Activated CD4-positive, alpha-beta T cell treated with anti-CD3 and anti-CD28 coated beads, Interleukin-2, amount 50 U/mL, for 16 hours (primary cell): ENCODE measurements at regions not wholly inside any gene's neighbourhood (a gene's known extent, or its start where the extent isn't known, plus 50 kb on each side); places are given as distances from the start of the nearest gene placed in this dataset.
A peak's percentile ranks its signal among the peaks of the same experiment; 100 is the strongest.

Source experiments
- DNase-seq: peaks from one replicate; pipeline ENCODE4 v3.0.0-alpha.2; 2020

DNA sequence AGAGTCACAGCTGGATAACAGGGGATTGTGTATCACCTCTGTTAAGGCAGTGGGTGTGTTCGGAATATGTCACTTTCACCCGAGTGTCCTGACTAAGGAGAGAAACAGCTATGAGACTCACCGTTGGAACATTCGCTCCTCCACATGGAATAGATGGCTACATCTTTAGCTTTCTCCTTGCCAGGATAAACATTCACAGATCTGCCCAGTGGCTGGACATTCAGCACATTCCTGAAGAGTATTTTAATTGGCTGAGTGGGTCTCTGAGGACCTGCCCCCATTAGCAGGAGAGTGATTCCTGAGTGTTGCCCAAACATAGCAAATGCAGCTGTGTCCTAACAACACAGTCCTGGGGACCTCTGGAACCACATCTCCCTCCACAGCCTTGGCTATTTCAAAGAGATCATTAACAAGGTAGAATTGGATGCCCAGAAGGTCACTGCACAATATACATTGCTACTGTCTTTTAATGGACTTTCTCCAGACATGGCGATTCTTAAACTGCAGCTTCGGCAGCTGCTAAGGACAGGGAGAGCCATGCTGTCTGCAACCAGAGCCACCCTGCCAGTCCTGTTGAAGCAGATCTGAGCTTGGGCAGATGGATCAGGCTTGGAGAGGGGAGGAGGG lies 435.0 kb upstream of the CADM1 start:
- no peak for DNase-seq

- no peak for DNase-seq
These were observed 429.3 kb upstream of the CADM1 start for GRCh38 chr11:115933564-115933963.

DNA sequence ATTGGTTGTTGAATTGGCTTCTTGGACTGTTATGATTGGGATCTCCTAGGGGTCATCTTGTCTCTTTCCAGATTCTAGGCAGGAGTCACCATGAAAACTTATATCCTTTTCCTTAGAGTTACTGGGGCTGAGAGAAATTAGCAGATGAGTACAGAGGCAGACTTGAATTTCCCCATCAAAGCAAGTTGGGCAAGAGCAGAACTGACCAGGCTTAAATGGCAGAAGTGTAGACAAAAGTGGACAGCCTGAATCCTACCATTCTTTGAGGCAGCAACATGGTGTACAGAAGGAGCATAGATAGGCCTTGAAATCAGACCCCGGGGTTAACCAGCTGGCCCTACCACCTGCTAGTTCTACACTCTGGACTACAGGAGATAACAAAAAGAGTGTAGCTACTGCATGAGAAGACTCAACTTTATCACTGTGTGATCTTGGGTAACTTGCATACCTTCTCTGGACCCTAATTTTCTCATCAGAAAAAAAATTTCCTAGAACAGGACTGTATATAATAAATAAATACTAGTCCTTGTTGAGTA lies 427.4 kb upstream of the CADM1 start:
- no peak for DNase-seq

- DNase-seq, result no peak
These were observed 426.8 kb upstream of the CADM1 start for GRCh38 chr11:115930886-115931547.

DNA sequence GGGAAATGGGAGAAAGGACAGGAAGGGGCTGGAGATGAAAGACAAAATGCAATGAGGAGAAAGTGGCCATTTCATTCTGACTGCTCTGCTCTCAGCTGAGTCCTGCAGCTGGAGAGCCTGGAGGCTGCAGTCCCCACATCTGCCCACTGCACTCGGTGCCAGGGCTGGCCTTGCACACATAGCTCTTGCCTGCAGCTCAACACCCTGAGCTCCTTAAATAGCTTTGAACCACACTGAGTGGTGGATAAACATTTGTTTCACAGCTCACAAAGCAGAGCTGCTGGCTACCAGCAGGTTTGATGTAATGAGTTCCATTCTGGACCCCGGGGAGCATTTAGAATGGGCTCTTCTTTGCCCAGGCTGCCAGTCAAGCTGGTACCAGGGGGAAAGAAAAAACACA lies 426.1 kb upstream of the CADM1 start:
- DNase-seq, result no peak

DNA sequence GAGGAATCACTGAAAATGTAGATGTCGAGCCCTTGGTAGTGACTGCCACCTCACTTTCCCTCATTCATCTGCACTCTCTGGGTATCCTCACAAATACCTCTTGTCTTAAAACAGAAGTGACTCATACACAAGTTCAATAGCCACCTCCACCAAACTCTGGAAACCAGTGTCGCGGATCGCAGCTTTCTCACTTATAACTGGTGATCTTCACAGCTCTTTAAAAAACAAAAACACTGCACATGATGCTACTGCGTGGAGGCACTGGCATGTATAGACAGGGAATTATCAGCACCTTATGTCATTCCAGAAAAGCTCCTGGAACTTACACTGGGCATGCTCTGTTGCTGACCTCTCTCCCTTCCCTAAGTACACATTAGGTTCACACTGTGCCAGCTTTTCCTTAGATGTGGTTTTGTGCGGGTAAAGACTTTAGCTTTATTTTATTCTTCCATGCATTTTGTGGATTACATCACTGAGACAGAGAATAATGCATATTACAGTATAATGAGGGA lies 425.5 kb upstream of the CADM1 start:
- DNase-seq, result no peak

- no peak for DNase-seq
These were observed 424.6 kb upstream of the CADM1 start for GRCh38 chr11:115928811-115929210.

GRCh38 chr11:115927823-115928329 lies 423.7 kb upstream of the CADM1 start:
- DNase-seq, result no peak

DNA sequence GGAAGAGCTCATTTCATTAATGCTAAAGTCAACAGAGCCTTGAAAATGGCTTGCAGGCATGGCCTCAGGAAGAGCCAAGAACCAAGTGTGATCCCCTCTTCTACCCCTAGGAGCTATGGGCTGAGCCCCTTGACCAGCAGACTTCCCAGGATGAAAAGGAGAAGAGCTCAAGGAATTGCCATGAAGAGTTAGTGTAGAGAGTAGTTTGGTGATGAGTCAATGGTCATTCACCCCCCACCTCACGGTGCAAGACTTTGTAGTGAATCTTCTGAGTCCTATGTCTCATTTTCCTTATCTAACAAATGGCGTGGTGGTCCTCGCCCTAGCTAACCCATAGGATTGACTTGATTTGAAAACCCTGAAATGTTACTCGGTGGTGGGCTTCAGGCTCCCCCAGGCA lies 422.4 kb upstream of the CADM1 start:
- DNase-seq, result no peak

GRCh38 chr11:115926138-115926537 lies 421.9 kb upstream of the CADM1 start:
- DNase-seq, result no peak

GRCh38 chr11:115925568-115926090 lies 421.4 kb upstream of the CADM1 start:
- no peak for DNase-seq

DNA sequence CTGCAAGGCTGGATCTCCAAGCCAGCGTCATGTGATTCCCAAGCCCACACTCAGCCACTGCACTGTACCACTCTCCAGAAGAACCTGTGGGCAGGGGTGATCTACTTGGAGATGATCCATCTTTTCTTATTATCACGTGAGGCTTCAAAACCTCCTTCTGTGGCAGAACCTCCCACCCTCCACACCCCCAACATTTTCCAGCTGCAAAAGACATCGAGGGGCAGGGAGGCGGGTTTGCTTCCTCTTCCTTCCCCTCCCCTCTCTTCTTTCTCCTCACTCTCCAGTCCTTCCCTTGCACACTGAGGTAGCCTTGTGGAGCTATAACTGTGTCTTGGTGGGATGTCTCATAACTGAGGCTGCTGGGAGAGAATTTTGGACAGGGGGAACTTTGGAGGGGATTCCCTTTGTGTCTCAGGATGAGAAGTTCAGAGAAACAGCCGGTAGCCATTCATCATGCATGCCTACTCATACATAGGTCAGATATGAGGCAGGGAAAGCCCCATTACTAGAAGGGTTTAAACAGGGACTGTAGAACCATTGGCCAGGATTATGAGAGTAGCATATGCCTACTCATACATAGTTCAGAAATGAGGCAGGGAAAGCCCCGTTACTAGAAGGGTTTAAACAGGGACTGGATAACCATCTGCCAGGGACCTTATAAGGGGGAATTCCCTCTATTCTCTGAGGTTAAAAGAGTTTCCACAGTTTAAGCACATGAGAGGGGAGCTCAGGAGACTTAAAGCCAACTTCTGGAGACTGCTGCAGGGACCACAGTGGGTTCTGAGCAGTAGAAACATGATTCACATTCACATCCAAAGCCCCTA lies 420.7 kb upstream of the CADM1 start:
- DNase-seq, result peak; percentile 89

DNA sequence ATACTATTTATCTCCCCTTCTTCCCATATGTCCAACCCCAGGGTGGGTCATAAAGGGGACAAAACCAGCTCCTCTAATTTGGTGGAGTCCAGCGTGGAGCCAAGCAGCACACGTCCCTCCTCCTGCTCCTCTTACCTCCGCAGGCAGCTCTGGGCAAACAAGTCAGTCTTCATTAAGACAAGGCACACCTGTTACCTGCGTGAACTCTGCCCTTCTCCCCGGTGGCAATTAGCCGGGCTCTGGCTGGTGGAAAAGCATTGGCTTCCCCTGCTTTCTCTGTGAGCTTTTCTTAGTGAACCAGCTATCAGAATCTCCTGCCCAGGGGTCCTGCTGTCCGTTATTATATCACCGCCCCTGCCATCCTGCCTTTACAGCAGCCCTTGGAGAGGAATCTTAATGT lies 418.7 kb upstream of the CADM1 start:
- DNase-seq, result no peak

DNA sequence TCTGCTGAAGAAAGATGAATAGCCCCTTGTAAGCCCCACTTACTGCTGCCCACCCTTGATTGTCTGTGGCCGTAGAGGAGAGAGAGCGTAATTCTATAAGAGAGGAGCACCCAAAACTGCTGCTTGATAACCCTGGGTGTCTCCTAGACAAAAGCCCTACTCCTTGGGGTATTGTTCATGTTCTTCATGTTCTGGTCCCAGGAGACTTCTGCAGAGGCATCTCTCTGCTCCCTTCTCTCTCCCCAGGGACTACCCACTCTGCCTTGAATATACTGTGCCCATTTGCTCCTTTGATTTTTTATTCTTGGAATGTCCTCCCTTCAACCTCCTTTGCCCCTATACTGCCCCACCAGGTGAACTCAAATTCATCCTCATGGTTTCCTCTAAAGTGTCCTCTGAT lies 417.8 kb upstream of the CADM1 start:
- DNase-seq, result no peak

GRCh38 chr11:115921540-115921939 lies 417.3 kb upstream of the CADM1 start:
- no peak for DNase-seq

- DNase-seq, result no peak
These were observed 416.7 kb upstream of the CADM1 start for GRCh38 chr11:115920841-115921480.

DNA sequence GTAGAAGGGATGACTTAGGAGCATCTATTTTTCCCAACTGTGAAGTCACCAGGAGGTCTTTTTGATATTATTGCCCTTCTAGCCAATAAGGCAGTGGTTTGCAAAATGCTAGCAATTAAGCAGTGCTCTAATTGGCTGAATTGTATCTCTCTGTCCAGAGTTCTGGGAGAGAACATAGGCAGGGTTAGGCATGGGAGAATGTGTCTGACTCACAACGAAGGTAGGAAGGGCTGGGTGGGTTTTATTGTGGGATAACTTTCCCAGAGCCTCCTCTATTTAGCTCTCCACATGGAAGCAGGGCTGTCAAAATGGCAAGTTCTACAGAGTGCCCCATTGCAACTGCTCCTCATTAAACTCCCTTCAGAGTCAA lies 415.9 kb upstream of the CADM1 start:
- DNase-seq, result no peak

DNA sequence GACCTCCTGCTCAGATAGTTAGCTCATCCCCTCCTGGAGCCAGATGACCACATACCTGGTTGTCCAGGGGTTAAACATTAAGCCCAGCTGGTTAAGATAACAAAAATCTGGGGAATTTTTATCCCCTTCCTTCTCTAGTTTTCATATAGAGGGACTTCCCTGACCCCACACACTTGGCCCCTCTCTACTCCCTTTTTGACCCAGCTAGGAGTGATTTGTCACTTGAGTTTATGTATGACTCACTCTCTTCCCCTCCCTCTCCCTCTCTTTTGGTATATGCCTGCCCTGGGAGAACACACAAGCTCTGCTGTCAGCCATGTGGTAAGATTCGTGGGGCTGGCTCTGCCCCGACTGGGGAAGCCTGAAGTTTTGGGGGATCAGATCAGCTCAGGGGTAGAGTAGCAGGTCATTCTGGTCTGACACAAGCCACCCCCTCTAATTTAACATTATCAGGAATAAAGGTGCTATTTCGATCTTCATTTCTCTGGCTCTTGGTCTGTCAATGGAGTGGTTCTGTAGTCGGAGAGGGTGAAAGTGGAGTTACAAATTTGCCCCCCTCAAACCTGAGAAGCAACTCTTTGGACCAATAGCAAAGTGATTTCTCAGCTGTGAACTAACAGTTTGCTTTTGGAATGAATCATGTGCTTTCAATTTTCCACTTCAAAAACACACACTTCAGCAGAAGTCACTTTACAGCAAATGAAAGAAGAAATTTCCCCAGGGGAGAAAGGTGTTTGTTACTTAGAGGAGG lies 415.3 kb upstream of the CADM1 start:
- DNase-seq, result peak; percentile 83

DNA sequence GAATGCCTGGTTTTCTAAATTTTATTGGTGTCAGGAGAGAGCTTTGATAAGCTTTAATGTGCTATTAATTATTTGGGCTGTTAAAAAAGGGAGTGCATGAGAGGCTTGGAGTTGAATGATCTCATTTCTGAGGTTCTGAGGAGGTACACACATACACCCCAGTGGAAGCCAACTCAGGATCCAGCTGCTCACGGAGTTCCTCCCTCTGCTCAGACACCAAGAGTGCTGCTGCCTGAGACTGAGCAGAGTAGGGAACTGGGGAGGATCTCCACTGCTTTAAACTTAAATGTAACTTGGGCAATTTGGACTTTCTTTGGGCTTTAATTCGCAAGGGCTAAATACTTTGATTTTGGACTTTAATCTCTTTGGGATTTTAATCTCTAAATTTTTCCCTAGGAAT lies 414.4 kb upstream of the CADM1 start:
- DNase-seq, result no peak

DNA sequence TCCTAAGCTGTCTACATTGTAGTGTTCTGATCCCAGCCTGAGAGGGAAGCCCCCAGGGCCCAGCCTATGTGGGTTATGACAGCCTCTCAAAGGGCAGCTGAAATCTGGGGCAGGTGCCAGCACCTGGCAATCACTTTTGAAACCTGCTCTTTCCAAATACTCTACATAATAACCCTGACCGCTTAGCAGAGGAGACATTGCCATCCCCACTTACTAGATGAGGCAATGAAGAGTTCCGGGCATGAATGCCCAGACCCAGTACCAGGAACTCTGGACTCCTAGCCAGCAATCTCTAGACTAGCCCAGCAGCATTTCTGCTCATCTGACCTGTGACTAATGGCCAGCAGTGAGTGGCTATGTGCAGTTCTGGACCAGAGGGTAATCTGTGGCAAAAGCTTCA lies 412.4 kb upstream of the CADM1 start:
- DNase-seq, result no peak

DNA sequence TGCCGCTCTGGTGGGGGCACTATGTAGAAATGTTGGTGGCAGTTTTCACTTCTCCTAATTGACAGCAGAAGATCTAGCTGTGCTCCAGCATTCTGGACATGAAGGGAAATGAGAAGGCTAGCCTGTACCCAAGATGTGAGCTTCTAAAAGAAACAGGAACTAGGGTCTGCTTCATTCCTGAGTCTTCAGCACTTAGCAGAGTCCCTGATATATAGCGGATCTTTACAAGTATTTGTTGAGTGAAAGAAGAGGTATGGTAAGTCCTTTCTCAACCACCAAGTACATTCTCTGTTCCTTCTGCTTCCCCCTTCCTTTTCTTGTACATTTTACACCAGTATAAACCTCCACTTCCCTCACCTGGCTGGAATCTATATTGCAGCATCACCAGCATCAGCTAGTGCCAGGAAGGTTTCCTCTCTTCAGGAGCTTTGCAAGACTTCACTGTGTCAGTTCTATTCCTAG lies 408.3 kb upstream of the CADM1 start:
- no peak for DNase-seq
